PC-9 (cell line): ENCODE measurements at regions not wholly inside any gene's neighbourhood (a gene's known extent, or its start where the extent isn't known, plus 50 kb on each side); places are given as distances from the start of the nearest gene placed in this dataset.

Source experiments
- BruUV-seq: library from RNA; stranded (reverse); fragments of 400-500 nt; replicated peaks from 2 replicates; lab custom pipeline; 2021; lab: Mats Ljungman, UMichigan
- CTCF ChIA-PET: fragments of 300-600 bp; sonication (Branson Sonifier 250); formaldehyde crosslinking; loops from one replicate; lab custom pipeline; 2022; ENCODE audit warnings: antibody characterized with exemption; lab: Charles Lee
- POLR2A ChIA-PET: fragments of 300-600 bp; sonication (Branson Sonifier 250); formaldehyde crosslinking; loops from one replicate; lab custom pipeline; 2022; ENCODE audit warnings: antibody characterized with exemption; ENCODE audit not compliant: unreplicated experiment; lab: Charles Lee
- DNase-seq, 2 experiments: peaks; one replicate each; pipeline versions ENCODE4 v3.0.0 to v3.0.0-alpha.2; 2015 to 2022; ENCODE audit warnings: mixed read lengths in 1 of 2
- H2AFZ ChIP-seq: fragments of 200-600 bp; sonication (generic); 2 replicates; pipeline ENCODE4 v1.8.1; 2017; ENCODE audit warnings: antibody characterized with exemption
- H3F3A ChIP-seq: fragments of 200-600 bp; sonication (generic); 2 replicates; pipeline ENCODE4 v1.8.1; 2017; ENCODE audit warnings: antibody characterized with exemption, mild to moderate bottlenecking, low read depth; ENCODE audit not compliant: insufficient read depth
- H3K27ac ChIP-seq: fragments of 200-600 bp; sonication (generic); 2 replicates; pipeline ENCODE4 v1.6.1; 2016; ENCODE audit warnings: mixed run types
- H3K27me3 ChIP-seq: fragments of 200-600 bp; sonication (generic); 2 replicates; pipeline ENCODE4 v1.6.1; 2016; ENCODE audit warnings: low read depth, mixed run types; ENCODE audit not compliant: insufficient read depth
- H3K36me3 ChIP-seq: fragments of 200-600 bp; sonication (generic); 2 replicates; pipeline ENCODE4 v1.6.1; 2016; ENCODE audit warnings: low read depth, mixed run types
- H3K4me1 ChIP-seq: fragments of 200-600 bp; sonication (generic); replicated peaks from 2 replicates; pipeline ENCODE4 v1.6.1; 2016; ENCODE audit warnings: mixed run types; ENCODE audit not compliant: insufficient read depth
- H3K4me2 ChIP-seq: fragments of 200-600 bp; sonication (generic); 2 replicates; pipeline ENCODE4 v1.6.1; 2017; ENCODE audit warnings: mixed run types
- H3K4me3 ChIP-seq: fragments of 200-600 bp; sonication (generic); 2 replicates; pipeline ENCODE4 v1.6.1; 2016; ENCODE audit warnings: mixed run types
- H3K79me2 ChIP-seq: fragments of 200-600 bp; sonication (generic); 2 replicates; pipeline ENCODE4 v1.6.1; 2017; ENCODE audit warnings: low read depth, mixed run types
- H3K9me2 ChIP-seq: fragments of 200-600 bp; sonication (generic); 2 replicates; pipeline ENCODE4 v1.8.1; 2017; ENCODE audit warnings: mild to moderate bottlenecking; ENCODE audit not compliant: insufficient read depth
- H3K9me3 ChIP-seq: fragments of 200-600 bp; sonication (generic); 2 replicates; pipeline ENCODE4 v1.8.1; 2016; ENCODE audit warnings: low read depth; ENCODE audit not compliant: insufficient read depth
- H4K20me1 ChIP-seq: fragments of 200-600 bp; sonication (generic); 2 replicates; pipeline ENCODE4 v1.8.1; 2017; ENCODE audit not compliant: insufficient read depth
- EZH2 ChIP-seq: fragments of 200-600 bp; sonication (generic); IDR thresholded peaks from 2 replicates; pipeline ENCODE4 v1.8.0; 2017; ENCODE audit warnings: antibody characterized with exemption, low read depth
- intact Hi-C: fragments of 100-400 bp; cut with micrococcal nuclease; formaldehyde crosslinking; loops from one replicate; pipeline ENCODE4 v1.10.0; 2022; ENCODE audit not compliant: unreplicated experiment
- TF ChIP-seq, protein P1 (sequence below): fragments of 200-600 bp; sonication (generic); conservative IDR thresholded peaks from 2 replicates; pipeline ENCODE4 v1.6.1; 2017; ENCODE audit warnings: mixed run types, antibody characterized with exemption, mild to moderate bottlenecking, moderate library complexity

DNA sequence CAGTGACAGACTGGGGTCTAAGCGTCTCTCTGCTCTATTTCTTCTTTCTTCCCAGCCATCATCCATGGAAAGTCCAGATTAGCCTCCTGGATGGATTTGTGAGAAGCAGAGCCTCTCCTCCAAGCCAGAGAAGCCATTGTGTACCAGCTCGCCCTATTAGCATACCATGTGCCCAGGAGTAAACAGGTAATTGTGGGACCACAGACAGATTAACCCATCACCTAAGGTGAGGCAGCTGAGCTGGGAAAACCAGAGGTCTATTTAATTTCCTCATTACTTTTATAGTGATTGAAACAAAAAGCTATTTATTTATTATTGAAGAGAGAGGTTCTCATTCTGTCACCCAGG is 54.7 kb upstream of the NT5C1B start:
- BruUV-seq: no TSS peak
- ChIA-PET CTCF (no interaction called here), POLR2A (no interaction called here)
- Histone ChIP-seq H3K79me2 (no peaks in the 10 kb centered on the region), H3K9me3 (no peaks in the 10 kb centered on the region), H3K9me2 (no peaks in the 10 kb centered on the region), H3F3A (no peaks in the 10 kb centered on the region), H3K27me3 (no peaks in the 10 kb centered on the region), H3K4me1 (no peaks in the 10 kb centered on the region), H4K20me1 (no peaks in the 10 kb centered on the region), H3K36me3 (no peaks in the 10 kb centered on the region), H3K4me3 (no peak overlapping the region), H2AFZ (no peak overlapping the region), H3K27ac (no peak overlapping the region), H3K4me2 (no peak overlapping the region)
- TF ChIP-seq, protein P1, sequence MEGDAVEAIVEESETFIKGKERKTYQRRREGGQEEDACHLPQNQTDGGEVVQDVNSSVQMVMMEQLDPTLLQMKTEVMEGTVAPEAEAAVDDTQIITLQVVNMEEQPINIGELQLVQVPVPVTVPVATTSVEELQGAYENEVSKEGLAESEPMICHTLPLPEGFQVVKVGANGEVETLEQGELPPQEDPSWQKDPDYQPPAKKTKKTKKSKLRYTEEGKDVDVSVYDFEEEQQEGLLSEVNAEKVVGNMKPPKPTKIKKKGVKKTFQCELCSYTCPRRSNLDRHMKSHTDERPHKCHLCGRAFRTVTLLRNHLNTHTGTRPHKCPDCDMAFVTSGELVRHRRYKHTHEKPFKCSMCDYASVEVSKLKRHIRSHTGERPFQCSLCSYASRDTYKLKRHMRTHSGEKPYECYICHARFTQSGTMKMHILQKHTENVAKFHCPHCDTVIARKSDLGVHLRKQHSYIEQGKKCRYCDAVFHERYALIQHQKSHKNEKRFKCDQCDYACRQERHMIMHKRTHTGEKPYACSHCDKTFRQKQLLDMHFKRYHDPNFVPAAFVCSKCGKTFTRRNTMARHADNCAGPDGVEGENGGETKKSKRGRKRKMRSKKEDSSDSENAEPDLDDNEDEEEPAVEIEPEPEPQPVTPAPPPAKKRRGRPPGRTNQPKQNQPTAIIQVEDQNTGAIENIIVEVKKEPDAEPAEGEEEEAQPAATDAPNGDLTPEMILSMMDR: no peak
- TF ChIP-seq EZH2: no peak
- intact Hi-C loops: no loop called here
- no peak for DNase-seq

DNA sequence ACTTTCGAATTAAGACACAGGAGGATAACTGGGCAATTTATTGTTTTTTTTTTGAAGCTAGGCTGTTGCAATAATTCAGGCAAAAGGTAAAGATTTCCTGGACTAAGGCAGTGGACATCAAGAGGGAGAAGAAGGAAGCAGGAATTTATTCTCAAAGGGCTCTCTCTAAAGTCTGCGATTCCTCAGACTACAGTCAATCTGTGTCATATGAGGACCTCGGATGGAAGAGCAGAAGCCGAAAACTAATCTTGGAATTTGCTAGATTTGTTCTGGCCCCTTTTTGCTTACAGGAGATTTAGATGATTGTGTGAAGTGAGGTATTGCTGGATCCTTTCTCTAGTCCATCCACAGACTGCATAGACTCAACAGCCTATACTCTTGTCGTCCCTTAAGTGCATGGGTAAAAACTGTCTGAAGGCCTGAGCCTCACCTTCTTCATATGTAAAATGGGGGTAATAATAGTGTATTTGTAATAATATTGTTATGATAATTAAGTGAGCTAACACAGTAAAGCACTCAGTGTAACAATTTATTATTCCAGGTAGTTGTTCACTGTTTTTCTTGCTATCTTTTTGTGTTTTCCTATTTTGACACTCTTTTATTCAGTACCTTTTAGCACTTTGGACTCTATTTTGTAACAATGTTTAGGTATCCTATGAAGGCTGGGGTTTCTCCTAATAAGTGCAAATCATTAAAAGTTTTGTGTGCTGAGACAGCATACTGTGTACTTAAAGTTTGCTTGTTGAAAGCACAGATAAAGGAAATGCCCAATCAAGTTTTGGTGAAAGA is 54.2 kb upstream of the NT5C1B start:
- POLR2A ChIA-PET: no interaction called here
- no peak overlapping the region for H3K4me3 ChIP-seq
- no peak overlapping the region for H2AFZ ChIP-seq
- H3K4me1 ChIP-seq: no peaks in the 10 kb centered on the region
- no peak for DNase-seq
- no peaks in the 10 kb centered on the region for H3K79me2 ChIP-seq
- H3K9me2 ChIP-seq: no peaks in the 10 kb centered on the region
- H4K20me1 ChIP-seq: no peaks in the 10 kb centered on the region
- no TSS peak for BruUV-seq
- intact Hi-C loops: no loop called here
- no peaks in the 10 kb centered on the region for H3F3A ChIP-seq
- no peaks in the 10 kb centered on the region for H3K27me3 ChIP-seq
- H3K9me3 ChIP-seq: no peaks in the 10 kb centered on the region
- CTCF ChIA-PET: no interaction called here
- H3K4me2 ChIP-seq: no peak overlapping the region
- TF ChIP-seq EZH2: no peak
- TF ChIP-seq, protein P1: no peak
- H3K27ac ChIP-seq: no peak overlapping the region
- H3K36me3 ChIP-seq: no peaks in the 10 kb centered on the region

GRCh38 chr2:18641823-18642222 is 52.5 kb upstream of the NT5C1B start:
- H3K9me2 ChIP-seq: peaks cover 9% of the 10 kb centered on the region; the same call in 1 of the 2 replicates
- CTCF ChIA-PET: interaction anchor here (0.6 kb wide), 1 partner anchor 483 kb away, joined by 3 read pairs; no protein-coding TSS in a partner anchor

More at GRCh38 chr2:18641823-18642222, 52.5 kb upstream of the NT5C1B start:
- Histone ChIP-seq H3K4me2 (no peak overlapping the region), H3F3A (no peaks in the 10 kb centered on the region), H3K4me3 (no peak overlapping the region), H2AFZ (no peak overlapping the region), H4K20me1 (no peaks in the 10 kb centered on the region), H3K79me2 (no peaks in the 10 kb centered on the region), H3K27me3 (no peaks in the 10 kb centered on the region), H3K27ac (no peak overlapping the region), H3K9me3 (no peaks in the 10 kb centered on the region), H3K36me3 (no peaks in the 10 kb centered on the region), H3K4me1 (no peaks in the 10 kb centered on the region)
- no peak for TF ChIP-seq EZH2
- TF ChIP-seq, protein P1: no peak
- DNase-seq: no peak
- intact Hi-C loops: no loop called here
- BruUV-seq: no TSS peak
- POLR2A ChIA-PET: no interaction called here
